SHP77 treated with DMSO at 0.1 percent for 48 hours (cell line): ENCODE measurements at regions not wholly inside any gene's neighbourhood (a gene's known extent, or its start where the extent isn't known, plus 50 kb on each side); places are given as distances from the start of the nearest gene placed in this dataset.

Experiments used
- DNase-seq: peaks from one replicate; lab custom pipeline; 2025; lab: John Stamatoyannopoulos, UW

DNA sequence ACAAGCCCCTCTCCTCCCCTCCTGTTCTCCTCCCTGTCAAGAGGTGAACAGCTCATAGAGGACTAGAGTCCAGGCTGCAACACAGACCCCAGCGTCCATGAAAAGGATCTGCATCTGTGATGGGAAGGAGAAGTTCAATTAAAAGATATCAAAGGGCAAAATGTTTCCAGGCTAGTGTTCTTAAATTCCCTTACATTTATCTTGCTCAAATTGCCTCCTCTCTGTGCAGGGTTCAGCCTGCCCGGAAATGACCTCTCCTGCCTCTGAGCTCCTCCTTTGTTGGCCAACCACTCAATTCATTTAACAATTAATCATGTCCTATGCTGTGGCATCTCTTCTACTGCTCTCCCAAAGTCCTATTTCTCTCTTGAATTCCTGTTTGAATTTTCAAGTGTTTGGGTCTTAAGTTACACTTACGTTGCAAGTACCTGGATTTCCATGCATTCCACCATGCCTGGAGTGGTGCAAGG, 105.3 kb downstream of the TSN start:
- DNase-seq = no peak

DNA sequence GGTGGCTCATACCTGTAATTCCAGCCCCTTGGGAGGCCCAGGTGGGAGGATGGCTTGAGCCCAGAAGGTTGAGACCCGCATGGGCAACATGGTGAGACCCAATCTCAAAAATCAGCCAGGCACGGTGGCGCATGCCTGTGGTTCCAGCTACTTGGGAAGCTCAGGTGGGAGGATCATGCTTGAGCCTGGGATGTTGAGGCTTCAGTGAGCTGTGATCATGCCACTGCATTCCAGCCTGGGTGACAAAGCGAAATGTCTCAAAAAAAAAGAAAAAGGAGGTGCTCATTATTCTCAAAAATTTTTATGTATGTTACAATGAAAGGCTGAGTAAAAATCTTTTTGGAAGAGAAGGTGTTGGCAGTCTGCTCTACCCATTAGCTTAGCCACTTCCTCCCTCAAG, 106.8 kb downstream of the TSN start:
- DNase-seq = no peak

DNA sequence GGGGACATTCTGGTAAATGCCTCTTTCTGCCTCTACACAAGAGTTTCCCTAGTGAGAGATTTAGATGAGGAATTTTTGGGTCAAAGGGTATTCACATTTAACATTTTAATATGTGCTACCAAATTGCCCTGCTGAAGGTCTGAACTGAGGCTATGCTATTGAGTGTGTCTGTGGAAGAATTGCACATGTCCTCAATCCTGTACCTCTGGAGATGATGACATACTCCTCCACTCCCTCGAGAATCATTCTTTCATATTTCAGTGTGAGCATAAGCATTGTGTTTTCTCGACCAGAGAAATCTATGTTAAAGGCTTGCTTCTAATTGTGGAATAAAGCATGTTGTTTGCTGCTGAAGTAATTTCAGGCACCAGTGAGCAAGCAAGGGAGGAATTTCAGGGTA, 110.5 kb downstream of the TSN start:
- DNase-seq = no peak

DNA sequence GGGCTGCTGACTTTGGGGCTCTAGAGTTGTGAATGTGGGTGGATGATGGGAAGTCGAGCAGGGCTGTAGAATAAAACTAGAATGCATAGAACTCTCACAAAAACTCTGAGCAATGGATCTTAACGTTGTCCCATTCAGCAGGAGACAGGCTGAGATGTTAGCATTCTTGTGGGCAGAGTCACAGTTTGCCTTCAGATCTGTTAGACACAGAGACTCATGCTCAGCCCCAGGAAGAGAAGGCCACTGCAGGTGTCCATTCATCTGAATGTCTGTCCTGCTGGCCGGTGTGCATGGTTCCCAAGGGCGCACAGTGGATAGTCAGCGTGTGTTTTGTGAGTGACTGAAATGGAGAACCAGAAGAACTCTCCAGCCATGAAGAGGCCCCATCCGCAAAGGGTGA, 111.3 kb downstream of the TSN start:
- no peak for DNase-seq

DNA sequence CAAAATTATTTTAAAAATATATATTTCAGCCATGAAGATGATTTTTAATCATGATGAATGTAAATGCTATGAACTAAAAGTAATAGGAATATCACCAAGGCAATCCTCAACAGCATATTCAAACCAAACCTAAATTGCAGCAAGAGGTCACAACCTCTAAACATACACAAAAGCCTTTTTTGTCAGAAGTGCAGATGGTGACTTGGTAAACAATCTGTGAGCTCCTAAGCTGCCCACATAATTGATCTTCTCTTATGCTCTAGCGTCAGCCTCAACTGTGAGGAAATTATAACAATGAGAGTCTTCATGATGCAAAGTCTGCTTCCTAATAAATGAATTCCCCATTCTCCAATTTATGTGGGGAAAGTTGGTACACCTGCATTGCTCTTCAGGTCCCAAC, 113.2 kb downstream of the TSN start:
- no peak for DNase-seq

DNA sequence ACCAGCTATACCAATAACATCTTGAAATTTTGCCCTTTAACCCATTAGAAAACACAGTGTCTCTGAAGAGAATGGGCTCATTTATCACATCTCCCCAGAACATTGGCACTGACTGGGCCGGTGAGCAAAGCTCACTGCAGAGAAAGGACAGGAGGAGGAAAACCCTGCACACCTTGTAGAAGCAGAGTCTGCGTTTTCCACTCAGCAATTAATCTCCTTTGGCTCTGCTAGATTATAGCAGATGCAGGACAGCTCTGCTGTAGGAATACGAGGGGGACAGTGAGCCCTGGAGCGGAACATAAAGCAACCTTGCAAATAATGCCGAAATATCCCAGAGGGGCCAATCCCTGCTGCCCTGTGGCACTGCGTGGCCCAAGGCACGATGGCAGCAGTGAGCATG, 113.9 kb downstream of the TSN start:
- DNase-seq = no peak

DNA sequence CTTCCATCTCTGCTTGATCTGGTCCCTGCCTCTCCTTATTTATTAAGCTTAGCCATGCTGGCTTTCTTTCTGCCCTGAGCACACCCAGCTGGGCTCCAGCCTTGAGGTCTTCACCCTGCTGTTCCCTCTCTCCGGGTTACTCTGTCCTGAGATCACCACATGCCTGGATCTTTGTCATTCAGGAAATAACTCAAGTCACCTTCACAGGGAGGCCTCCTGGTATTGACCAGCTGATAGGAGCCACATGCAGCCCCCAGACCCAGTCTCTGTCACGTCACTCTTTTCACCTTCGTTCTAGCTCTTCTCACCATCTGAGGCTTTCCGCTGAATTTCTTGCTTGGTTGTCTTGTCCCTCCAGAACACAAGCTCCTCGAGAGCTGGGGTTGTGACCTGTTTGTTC, 114.4 kb downstream of the TSN start:
- no peak for DNase-seq

DNA sequence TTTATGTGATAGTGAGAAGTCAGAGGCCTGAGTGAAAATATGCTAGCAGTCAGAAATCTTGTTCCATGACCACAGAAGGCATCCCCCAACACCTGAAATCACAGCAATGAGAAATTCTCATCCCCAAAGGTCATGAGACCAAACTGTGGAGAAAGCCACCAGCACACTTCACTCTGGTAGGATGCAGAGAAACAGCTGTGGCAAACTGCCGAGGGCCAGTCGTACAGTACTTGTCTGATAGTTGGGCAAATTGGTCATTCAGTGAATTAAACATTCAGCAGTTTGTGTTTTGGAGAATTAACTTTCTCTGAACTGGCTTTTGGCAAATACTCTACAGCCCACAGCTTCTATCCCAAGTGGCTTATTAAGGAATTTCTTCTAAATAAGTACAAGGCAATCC, 117.2 kb downstream of the TSN start:
- no peak for DNase-seq

DNA sequence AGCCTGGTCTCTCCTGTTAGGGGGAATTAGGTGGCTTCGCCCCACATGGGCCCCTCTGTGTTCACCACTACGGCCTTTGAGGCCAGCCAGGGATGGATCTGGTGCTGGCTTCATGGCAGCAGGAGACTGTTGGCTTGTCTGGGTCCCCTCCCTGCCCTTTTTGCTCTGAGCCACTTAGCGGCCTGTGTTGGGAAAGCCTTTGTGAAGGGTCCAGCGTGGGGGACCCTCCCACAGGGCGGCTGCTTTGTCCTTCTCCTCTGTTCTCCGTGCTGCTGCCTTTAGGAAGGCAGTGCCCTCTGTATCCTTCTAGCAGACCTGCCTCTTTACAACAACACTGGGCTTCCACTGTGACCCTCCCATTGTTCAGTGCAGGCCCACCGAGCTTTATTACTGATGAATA, 118.4 kb downstream of the TSN start:
- DNase-seq = no peak

DNA sequence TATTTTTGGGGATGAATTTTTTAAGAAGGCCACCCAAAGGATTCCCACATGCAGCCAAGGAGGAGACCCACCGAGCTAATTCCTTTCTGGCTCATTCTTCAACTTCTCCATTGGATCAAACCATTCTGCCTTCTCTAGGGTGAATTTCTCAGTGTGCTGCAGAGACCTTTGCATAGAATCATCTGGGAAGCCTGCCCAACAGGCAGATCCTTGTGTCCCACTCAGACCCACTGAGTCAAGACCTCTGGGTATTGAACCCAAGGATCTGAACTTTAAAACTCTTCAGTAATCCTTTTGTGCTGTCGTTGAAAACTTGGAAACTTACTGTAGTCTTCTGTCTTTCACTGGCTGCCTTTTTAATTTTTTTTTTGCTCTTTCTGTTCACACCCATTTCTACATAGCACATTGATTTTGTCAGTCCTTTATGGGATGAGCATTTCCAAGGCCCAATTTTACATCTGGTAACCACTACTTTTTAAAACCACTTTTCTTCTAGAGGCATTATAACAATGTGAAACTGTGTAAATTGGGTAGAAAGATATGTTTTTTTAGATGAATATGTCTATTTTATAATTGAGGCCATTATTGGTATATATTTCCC, 120.2 kb downstream of the TSN start:
- DNase-seq = no peak

DNA sequence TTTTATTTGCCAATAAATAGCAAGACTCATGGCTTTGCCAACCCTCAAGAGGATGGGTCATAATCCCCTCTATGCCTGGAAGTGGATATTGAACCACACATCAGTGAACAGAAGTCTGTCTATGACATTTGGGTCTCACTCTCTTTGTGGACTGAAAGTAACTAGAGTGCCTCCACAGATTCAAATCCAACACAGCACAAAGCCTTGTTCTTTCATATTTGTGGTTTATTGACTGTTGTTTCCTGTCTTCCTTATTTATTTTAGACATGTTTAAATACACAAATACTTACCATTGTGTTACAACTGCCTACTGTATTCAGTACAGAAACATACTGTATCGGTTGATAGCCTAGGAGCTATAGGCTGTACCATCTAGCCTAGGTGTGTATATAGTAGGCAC, 121.9 kb downstream of the TSN start:
- no peak for DNase-seq

DNA sequence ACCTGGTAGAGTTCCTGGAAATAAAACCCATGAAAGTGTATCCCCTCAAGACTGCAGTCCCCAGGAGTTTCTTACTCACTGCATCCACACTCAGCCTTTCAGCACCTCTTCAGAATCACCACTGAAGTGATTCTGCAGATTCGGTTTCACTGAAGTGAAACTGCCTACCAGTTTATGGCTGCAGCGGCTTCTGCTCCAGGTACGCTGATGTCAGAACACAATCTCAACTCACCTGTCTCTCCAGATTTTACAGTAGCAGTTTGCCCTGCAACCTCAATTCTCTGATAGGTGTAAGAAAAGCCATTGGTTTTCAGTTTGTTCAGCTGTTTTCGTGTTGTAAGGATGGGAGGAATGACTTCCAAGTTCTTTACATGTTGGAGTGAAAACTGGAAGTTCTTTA, 124.8 kb downstream of the TSN start:
- no peak for DNase-seq

DNA sequence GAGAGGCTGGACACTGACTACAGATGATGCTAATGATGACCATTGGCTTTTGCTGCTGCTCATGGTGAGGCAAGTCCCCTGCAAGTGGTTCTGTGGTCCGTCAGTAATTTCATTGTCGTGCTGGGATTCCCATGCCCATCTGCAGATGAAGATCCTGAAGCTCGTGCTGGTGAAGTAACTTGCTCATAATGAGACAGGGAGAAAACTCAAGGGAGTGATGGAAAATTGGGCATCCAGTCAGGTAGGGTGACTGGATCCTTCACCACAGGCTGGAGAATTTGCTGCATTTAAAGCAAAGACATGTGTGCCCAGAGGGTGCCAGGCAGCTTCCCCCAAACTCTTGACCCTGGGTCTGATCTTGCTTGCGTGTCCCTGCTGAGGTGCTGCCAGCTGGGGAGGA, 125.6 kb downstream of the TSN start:
- DNase-seq = no peak

DNA sequence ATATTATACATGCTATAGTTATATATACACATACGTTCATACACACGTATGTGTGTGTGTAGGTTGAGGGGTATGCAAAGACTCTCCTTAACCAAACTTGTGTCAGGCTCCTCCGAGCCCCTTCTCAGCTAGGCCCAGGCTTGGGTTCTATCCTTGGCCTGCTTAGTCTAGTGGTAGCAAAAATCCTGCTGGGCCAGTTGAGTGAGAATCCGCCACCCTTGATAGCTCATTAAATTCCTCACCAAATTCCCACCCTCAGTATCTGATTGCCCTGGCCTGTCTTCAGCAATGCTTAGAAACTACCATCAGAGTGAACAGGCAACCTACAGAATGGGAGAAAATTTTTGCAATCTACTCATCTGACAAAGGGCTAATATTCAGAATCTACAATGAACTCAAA, 126.5 kb downstream of the TSN start:
- no peak for DNase-seq

DNA sequence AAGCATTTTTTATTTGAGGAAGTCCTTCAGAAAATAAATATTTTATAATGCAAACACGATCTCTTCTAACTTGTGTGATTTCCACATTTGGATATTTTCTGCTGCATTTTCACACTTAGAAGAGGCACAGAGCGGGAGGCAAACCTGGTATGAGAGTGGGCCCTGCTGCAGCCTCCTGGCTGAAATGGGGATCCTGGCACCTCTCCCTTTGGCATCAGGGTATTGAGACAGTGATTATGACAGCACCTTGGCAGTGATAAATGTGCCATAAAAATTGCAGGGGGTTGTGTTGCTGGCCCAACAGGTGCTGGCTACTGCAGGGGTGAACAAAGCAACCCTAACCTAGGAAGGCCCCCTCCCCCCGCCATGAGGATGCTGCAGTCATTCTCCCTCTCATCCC, 128.6 kb downstream of the TSN start:
- no peak for DNase-seq

DNA sequence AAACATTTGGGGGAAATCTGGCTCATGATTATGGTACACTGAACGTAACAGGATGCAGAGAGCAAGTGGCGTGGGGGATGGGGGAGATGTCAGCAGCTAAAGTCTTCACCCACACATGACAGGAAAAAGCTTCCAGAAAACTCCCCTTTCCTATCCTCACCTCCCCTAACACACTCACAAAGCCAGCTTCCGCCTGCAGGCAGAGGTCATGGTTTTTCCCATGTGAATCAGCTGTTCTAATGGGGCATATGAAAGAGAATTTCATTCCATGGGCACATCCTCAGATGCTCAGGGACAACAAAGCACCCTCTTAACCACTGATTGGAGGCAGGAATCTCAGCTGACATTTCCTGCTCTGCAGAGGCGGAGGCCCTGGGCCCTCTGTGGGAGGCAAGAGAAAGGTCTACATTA, 129.1 kb downstream of the TSN start:
- DNase-seq = no peak

DNA sequence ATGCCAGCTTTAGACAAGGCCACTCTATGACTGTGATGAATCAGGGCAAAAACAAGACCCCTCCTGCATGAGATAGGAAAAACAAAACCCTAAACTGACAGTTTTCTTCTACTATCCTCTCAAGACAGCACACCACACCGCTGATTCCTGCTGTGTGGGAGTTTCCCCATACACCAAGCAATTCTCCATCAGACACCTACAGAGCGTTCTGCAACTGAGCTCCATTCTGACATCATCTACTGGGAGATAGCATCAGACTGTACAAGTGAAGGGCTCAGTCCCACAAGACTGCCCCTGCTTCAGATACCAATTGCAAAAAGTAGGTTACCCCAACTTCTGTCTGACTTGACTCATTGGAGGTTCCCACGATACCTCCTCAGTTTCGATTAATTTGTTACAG, 130.6 kb downstream of the TSN start:
- no peak for DNase-seq

DNA sequence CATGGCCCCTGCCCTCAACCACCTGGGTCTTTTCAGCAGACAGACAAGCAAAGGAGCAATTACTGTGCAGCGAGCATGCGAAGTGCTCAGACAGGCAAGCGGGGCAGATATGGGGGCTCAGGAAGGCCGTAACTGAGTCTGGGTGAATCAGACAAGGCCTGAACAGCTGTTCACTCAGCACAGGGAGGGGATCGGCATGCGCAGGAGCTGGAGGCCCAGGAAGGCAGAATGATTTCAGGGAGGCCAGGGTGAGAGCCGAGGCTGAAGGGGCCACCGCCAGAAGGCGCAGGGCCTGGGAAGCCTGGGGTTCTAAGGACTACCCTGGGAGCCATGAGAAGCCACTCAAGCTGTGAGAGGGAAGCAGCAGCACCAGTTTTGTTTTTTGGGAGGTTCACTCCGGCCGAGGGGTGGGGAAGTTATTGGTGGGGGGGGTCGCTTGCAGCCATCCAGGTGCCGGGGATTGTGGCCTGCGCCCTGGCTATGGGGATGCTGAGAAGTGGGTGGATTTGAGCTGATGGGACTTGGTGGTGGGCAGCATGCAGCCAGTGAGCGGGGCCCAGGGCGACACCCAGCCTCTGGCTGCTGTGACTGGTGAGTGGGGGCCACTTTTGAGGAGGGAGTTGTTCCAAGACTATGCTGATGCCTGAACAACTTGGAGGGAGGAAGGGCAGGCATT, 132.2 kb downstream of the TSN start:
- DNase-seq = no peak

DNA sequence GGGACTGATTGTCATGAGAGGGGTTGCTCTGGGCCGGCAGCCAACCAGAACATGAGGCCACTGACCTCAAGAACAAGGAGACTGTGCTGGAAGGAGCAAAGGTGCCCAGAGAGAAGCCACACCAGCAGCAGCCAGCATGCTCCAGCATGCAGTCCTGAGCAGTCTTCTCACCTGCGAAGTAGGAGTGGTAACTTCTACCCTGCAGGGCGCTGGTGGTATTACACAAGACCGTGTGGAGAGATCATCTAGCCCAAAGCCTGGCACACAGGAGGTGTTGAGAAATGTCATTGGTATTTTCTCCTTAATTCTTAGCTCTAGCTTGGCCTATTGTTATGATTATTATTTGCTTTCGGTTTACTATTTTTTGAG, 132.7 kb downstream of the TSN start:
- no peak for DNase-seq

DNA sequence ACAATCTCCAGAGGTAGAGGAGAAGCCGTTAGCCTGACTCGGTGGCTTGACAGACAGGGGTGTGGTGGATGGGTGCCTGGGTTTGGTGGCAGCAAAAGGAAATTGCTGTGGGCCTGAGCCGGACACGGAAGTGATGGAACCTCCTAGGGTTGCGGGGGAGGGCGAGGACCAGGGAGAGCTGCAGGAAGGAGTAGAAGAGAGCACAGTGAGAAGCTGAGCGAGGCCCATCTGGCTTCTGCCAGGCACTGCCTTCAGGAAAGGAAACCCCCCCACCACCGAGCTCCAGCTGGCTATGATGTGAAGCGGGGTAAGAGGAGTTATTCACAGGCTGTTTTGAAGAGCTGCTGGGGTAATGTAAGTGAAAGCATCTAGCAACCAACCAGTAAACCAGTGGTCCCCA, 134.6 kb downstream of the TSN start:
- no peak for DNase-seq

DNA sequence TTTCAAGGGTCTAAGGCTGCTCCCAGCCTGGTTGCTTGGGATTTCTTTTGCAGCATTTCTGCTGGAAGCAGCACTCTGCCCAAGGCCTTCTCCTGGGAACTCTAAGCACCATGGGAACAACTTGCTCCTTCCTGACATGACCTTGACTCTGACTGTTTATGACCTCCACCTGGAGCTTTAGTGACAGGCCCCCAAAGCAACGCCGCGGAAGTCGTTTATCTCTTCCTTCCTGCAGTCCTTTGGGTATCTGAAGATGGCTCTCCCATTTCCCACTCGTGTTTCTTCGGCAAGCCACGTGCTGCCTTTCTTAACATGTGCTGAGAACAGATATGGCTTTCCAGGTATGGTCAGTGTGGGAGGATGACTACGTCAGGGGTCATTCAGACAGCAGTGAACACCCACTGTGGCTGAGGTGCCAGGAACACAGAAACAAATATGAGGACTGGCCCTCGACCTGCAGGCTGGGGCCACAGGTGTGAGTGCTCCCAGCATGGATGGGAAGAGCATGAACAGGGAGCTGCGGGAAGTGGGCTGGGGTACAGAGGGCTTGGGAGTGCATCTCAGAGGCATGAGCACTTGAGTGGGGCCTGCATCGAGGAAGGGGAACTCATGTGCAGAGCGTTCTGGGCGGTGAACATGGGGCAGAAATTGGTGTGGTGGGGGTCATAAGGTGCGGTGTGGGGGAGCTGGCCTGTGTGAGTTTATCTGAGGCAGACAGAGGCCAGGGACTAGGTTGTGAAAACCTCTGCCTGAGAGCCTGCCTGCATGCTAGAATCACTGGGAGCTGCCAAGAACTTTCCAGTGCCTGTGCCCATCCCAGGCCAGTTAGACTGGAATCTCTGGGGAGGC, 140.5 kb downstream of the TSN start:
- DNase-seq = no peak

DNA sequence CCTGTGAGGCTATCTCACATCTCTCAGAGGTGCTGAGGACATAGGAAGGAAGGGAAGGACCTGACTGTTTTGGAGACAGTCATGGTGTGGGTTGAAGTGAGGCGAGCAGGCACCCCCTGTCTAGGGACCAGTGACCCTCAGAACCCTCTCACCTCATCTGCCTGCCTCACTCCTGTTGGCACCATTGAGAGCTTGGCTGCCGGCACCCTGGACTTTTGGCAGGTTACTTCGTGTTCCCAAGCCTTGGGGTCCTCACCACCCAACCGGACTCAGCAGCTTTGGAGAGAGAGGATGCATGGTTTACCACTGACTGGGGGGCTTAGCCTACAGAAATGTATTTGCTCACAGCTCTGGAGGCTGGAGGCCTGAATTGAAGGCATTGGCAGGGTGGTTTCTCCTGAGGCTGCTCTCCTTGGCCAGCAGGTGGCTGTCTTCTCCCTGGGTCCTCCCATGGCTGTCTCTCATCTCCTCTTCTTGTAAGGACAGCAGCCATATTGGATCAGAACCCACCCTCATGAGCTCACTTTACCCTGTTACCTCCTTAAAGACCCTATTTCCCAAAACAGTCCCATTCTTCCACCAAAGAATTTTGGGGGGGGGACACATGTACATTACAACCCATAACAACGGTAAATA, 142.0 kb downstream of the TSN start:
- no peak for DNase-seq

DNA sequence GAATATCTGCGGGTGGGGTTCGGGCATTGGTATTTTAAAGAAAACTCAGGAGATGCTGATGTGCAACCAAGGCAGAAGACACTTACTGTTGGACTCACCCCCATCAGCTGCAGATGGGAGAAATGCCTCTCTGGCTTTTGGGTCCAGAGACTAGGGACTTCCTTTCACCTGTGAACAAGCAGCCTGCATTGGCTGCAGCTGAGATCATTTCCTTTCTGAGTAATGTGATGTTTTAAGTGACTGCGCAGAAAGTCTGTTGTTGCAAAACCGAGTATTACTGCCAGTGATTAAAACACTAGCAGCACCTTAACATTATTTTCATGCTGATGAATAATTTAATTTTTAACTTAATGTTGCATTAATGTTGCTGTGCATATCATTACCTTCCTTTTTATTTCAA, 143.0 kb downstream of the TSN start:
- DNase-seq = no peak
